ENCODE measurements at regions not wholly inside any gene's neighbourhood (a gene's known extent, or its start where the extent isn't known, plus 50 kb on each side); places are given as distances from the start of the nearest gene placed in this dataset.
"Not testable (repeated sequence)": the region's sequence is repeated elsewhere in the genome, so short reads cannot be mapped to it uniquely, and the experiment has no call there.

- TF ChIP-seq, protein P1, sequence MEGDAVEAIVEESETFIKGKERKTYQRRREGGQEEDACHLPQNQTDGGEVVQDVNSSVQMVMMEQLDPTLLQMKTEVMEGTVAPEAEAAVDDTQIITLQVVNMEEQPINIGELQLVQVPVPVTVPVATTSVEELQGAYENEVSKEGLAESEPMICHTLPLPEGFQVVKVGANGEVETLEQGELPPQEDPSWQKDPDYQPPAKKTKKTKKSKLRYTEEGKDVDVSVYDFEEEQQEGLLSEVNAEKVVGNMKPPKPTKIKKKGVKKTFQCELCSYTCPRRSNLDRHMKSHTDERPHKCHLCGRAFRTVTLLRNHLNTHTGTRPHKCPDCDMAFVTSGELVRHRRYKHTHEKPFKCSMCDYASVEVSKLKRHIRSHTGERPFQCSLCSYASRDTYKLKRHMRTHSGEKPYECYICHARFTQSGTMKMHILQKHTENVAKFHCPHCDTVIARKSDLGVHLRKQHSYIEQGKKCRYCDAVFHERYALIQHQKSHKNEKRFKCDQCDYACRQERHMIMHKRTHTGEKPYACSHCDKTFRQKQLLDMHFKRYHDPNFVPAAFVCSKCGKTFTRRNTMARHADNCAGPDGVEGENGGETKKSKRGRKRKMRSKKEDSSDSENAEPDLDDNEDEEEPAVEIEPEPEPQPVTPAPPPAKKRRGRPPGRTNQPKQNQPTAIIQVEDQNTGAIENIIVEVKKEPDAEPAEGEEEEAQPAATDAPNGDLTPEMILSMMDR (conservative IDR thresholded peaks at IDR 0.05; ENCODE audit: low read length): no peak
- peak; percentile 13 for DNase-seq (ENCODE audit: low read depth)
- H3K4me3 ChIP-seq (ENCODE audit: low read length): no peak overlapping the region
Observed at GRCh38 chr2:149687052-149687427, 99.5 kb upstream of the MMADHC start.

DNA sequence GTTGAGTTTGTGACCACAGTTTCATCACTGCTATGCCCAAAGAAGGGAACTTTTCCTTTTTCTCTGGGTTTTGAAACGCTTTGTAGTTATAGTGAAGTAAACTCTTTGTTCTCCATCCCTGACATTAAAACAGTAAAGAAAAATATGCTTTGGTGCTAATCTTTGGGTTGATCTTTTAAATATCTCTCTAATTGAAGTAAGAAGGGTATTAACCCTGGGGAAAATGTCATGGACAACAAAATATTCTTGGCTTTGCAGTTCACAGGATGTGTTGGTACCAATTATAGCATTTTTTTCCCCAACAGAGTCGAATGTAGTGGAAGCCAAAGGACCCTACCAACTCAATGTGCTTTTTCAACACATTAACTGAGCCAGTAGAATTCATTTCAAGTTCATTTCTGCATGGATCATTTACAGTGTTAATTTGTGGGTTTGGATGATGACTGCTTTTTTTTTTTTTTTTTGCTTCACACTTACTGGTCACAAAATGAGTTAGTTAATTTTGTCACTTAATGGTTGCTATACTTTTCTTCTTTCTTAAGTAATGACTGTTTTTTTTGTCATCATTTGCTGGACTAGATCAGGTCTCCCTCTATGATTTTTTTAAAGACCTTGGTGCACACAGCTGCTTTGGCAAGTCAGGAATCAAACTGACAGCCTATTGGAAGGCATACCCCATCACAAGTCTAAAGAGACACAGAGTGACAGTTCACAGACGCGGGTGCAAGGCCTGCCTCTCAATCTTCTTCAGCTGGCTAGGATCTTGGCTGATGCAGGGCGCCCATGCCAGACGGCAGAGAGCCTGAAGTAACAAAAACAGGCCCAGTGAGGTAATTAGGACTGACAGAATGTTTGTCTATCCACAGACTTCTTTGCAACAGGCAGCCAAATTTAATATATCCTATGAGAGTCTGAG, 98.8 kb upstream of the MMADHC start:
- H3K4me3 ChIP-seq (ENCODE audit: low read length): no peak overlapping the region
- TF ChIP-seq, protein P1 (conservative IDR thresholded peaks at IDR 0.05; ENCODE audit: low read length): no peak
- no peak for DNase-seq (ENCODE audit: low read depth)

DNA sequence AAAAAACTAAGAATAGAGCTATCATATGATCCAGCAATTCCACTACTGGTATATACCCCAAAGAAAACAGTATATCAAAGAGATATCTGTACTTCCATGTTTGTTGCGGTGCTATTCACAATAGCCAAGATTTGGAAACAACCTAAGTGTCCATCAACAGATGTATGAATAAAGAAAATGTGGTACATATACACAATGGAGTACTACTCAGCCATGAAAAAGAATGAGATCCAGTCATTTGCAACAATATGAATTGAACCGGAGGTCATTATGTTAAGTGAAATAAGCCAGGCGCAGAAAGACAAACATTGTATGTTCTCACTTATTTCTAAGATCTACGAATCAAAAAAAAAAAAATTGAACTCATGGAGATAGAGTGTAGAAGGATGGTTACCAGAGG, 97.8 kb upstream of the MMADHC start:
- H3K4me3 ChIP-seq (ENCODE audit: low read length); DNase-seq (ENCODE audit: low read depth): not testable (repeated sequence)

- DNase-seq (ENCODE audit: low read depth): peak; percentile 87
- TF ChIP-seq, protein P1 (conservative IDR thresholded peaks at IDR 0.05; ENCODE audit: low read length): no peak
Observed at GRCh38 chr2:149679286-149679685, 91.7 kb upstream of the MMADHC start.

DNA sequence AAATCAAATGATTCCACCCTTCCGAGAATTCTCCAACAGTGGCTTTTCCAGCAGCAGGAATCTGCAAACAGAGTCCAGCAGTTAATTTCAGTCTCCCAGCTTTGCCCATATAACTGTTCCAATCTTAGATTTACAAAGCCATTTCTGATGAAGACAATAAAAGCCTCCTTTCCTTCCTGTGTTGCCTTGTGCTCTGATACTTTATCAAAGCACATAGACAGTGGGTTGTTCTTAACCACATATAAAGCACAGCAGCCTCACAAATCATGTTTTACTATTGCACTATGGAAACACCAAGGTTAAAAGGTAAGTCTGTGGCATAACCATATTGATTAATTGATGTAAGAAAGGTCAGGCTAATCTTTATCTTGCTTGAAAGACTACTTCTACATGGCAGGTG, 89.8 kb upstream of the MMADHC start:
- H3K4me3 ChIP-seq (ENCODE audit: low read length): no peak overlapping the region
- TF ChIP-seq, protein P1 (conservative IDR thresholded peaks at IDR 0.05; ENCODE audit: low read length): no peak
- DNase-seq (ENCODE audit: low read depth): no peak

More at GRCh38 chr2:149679286-149679685, 91.7 kb upstream of the MMADHC start:
- H3K4me3 ChIP-seq (ENCODE audit: low read length): no peak overlapping the region

- no peak overlapping the region for H3K4me3 ChIP-seq (ENCODE audit: low read length)
- no peak for DNase-seq (ENCODE audit: low read depth)
- TF ChIP-seq, protein P1 (conservative IDR thresholded peaks at IDR 0.05; ENCODE audit: low read length): no peak
Observed at GRCh38 chr2:149670086-149670485, 82.5 kb upstream of the MMADHC start.

DNA sequence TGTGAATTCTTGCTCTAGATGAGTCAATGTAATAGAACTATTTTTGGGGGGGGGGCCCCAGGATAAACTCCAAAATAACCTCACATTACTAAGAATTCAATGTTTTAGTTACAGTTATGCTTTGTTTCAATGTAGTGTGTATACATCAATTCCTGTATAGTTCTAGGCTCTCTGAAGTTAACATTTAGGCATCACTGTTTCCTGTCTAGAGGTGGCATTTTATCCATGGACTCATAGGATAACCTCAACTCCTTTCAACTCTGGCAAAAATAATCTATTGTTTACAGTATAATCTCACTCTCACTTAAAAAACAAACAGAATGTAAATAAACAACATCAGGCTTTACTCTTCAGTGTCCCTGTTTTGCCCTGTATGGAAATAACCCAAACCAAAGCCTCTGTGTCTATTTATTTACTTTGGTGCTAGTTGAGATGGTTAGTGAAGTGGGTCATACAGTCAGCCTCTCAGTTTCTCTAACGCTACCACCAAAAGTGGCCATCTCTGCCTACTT, 79.3 kb upstream of the MMADHC start:
- H3K4me3 ChIP-seq (ENCODE audit: low read length): no peak overlapping the region
- TF ChIP-seq, protein P1 (conservative IDR thresholded peaks at IDR 0.05; ENCODE audit: low read length): no peak
- no peak for DNase-seq (ENCODE audit: low read depth)

Data from AG10803 (cell line).